GM12875 (cell line): ENCODE measurements at regions not wholly inside any gene's neighbourhood (a gene's known extent, or its start where the extent isn't known, plus 50 kb on each side); places are given as distances from the start of the nearest gene placed in this dataset.

Experiments
- H3K4me3 ChIP-seq: one replicate; pipeline ENCODE4 v1.5.1; 2011; ENCODE audit warnings: low read depth, low read length, control low read depth
- CTCF ChIP-seq: IDR thresholded peaks from 2 replicates; pipeline ENCODE4 v1.5.1; 2011; ENCODE audit warnings: low read depth, mild to moderate bottlenecking, control low read depth, inconsistent platforms, low read length, moderate library complexity, borderline replicate concordance; ENCODE audit not compliant: insufficient read depth

GRCh38 chr11:71327156-71328085, 75.0 kb upstream of the SHANK2 start:
- no peak for TF ChIP-seq CTCF

GRCh38 chr11:71326328-71326940, 74.1 kb upstream of the SHANK2 start:
- H3K4me3 ChIP-seq, result no peak overlapping the region
- TF ChIP-seq CTCF, result no peak

More at GRCh38 chr11:71327156-71328085, 75.0 kb upstream of the SHANK2 start:
- H3K4me3 ChIP-seq, result no peak overlapping the region

GRCh38 chr11:71325418-71326327, 73.3 kb upstream of the SHANK2 start:
- TF ChIP-seq CTCF, result no peak
- no peak overlapping the region for H3K4me3 ChIP-seq

GRCh38 chr11:71324788-71325417, 72.5 kb upstream of the SHANK2 start:
- no peak overlapping the region for H3K4me3 ChIP-seq
- TF ChIP-seq CTCF, result no peak

GRCh38 chr11:71323876-71324526, 71.6 kb upstream of the SHANK2 start:
- no peak for TF ChIP-seq CTCF
- no peak overlapping the region for H3K4me3 ChIP-seq
